ENCODE measurements at regions not wholly inside any gene's neighbourhood (a gene's known extent, or its start where the extent isn't known, plus 50 kb on each side); places are given as distances from the start of the nearest gene placed in this dataset.

DNA sequence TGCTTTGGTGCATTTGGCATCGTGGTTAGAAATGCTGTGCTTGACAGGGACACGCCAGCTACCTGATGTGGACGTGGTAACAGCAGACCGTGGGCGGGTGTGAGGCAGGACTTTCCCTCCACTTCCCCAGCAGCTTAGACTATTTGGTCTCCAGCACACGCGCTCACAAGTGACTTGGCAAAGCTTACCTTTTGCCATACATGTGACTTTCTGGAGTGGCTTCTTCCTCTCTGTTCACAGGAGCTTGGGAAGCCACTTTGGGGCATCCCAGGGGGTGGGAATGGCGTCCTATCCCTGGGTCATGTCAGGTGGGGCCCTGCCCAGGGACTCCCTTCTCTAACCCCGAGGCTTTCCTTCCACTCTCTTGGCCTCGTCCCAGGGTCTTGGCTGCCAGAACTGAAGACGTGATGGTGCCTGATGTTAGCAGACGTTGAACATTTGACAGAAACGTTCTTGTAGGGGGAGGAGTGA lies 228.7 kb upstream of the KLF6 start:
- CTCF ChIA-PET = no interaction called here
- Mint-ChIP-seq H3K4me3 (no peak overlapping the region), H3K27ac (no peak overlapping the region), H3K36me3 (no peaks in the 10 kb centered on the region), H3K27me3 (peaks cover 3% of the 10 kb centered on the region), H3K4me1 (peaks cover 20% of the 10 kb centered on the region), H3K9me3 (ENCODE audit: low read depth) (no peaks in the 10 kb centered on the region)
- ATAC-seq = no peak
- DNase-seq = peak; percentile 46

DNA sequence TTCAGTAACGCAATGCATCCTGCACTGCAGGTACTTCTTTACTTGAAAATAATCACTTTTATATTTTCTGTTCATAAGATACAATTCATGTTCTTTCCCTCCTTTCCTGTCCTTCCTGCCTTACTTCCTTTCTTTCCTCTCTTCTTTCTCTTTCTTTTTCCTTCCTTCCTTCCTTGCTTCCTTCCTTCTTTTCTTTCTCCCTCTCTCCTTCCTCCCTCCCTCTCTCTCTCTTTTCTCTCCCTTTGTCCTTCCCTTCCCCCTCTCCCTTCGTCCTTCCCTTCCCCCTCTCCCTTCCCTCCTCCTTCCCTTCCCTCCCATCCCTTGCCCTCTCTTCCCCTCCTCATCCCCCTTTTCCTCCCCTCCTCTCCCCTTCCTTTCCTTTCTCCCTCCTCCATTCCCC lies 227.8 kb upstream of the KLF6 start:
- DNase-seq = no peak
- H3K27ac Mint-ChIP-seq = no peak overlapping the region
- no peaks in the 10 kb centered on the region for H3K36me3 Mint-ChIP-seq
- no peaks in the 10 kb centered on the region for H3K9me3 Mint-ChIP-seq (ENCODE audit: low read depth)
- peaks cover 13% of the 10 kb centered on the region for H3K4me1 Mint-ChIP-seq
- no peak for ATAC-seq
- H3K27me3 Mint-ChIP-seq = peaks cover 3% of the 10 kb centered on the region
- CTCF ChIA-PET = no interaction called here
- no peak overlapping the region for H3K4me3 Mint-ChIP-seq

DNA sequence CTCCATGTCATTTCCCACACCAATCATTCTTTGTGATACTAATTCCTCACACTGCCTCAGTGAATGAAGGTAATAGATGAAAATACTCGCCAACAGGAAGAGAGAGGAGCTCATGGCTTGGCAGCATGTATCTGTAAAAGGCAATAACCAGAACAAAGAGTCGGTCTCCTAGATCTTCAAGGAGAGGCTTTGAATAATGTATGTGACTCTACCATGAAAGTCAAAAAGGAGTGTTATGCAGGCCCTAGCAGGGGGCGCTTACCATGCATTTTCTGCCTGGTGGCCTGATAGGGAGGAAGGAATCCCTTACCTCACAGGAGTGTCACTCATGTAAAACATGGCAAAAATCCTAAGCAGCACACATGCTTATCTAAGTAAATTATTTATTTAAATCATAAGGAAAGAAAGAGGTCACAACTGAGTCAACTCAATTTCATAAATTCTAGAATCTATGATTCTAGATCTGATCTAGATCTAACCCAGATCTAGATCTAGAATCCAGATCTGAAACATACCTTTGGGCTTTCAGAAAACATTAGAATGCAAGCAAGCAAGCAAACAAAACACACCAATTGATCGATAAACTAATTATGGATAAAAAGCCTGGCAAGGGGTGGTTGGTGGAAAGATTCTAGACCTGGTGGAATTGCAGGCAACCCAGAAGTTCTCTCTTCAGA lies 226.3 kb upstream of the KLF6 start:
- CTCF ChIA-PET = no interaction called here
- H3K9me3 Mint-ChIP-seq (ENCODE audit: low read depth) = no peaks in the 10 kb centered on the region
- no peak overlapping the region for H3K4me3 Mint-ChIP-seq
- H3K27me3 Mint-ChIP-seq = peaks cover 3% of the 10 kb centered on the region
- ATAC-seq = no peak
- H3K27ac Mint-ChIP-seq = no peak overlapping the region
- no peak for DNase-seq
- no peaks in the 10 kb centered on the region for H3K36me3 Mint-ChIP-seq
- H3K4me1 Mint-ChIP-seq = peaks cover 13% of the 10 kb centered on the region

DNA sequence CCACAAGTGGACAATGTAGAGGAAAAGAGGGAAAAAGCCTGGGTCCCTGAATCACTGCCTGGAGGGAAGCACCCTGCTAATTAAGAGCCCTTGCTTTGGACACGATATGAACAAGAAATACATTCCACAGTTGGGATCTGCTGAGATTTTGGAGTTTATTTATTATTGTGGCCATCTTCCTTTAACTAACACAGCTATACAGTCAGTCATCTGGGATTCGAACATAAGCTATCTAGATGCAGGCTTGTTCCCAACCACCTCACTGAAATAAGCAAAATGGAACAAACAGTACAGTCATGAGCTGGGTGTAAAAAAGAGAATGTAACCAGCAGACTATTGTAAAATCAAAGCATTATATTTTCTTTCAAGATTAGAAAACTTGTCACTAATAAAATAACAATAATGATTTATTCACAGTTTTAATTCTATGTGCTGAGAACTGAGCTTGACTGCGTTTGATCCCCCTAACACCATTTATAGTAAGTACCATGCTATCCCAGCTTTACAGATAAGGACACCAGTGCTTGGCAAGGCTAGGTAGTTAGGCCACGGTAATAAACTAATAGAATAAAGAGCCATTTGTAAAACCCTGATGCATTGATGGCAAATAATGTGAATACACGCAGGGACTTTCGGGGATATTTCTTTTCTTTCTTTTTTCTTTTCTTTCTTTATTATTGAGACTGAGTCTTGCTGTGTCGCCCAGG lies 223.8 kb upstream of the KLF6 start:
- ATAC-seq (no peak), DNase-seq (no peak)
- no peaks in the 10 kb centered on the region for H3K36me3 Mint-ChIP-seq
- H3K27ac Mint-ChIP-seq = no peak overlapping the region
- no peaks in the 10 kb centered on the region for H3K9me3 Mint-ChIP-seq (ENCODE audit: low read depth)
- CTCF ChIA-PET = no interaction called here
- peaks cover 3% of the 10 kb centered on the region for H3K27me3 Mint-ChIP-seq
- H3K4me1 Mint-ChIP-seq = peaks cover 13% of the 10 kb centered on the region
- no peak overlapping the region for H3K4me3 Mint-ChIP-seq

DNA sequence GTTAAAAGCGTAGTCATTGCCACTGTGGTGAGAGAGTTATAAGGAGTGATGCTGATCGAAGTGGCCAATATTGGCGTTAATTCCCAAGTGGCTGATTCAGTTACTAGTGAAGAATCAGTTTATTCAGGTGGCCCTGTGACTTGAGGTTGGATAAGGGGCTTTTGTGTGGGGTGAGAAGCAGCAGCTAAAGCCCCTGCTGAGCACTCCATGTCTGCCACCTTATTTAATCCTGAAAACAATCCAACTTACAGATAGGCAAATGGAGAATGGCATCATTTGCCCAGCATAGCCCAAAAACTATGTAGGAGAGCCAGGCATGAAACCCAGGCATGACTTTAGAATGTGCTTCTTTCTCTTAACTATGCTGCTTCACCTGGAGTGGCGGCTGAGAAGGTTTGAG lies 222.8 kb upstream of the KLF6 start:
- CTCF ChIA-PET = interaction anchor here (1.3 kb wide), 1 partner anchor 107 kb away, joined by 4 read pairs; no protein-coding TSS in a partner anchor
- Mint-ChIP-seq H3K27me3 (peaks cover 3% of the 10 kb centered on the region), H3K36me3 (no peaks in the 10 kb centered on the region), H3K4me1 (peaks cover 11% of the 10 kb centered on the region), H3K4me3 (no peak overlapping the region), H3K27ac (no peak overlapping the region), H3K9me3 (ENCODE audit: low read depth) (no peaks in the 10 kb centered on the region)
- ATAC-seq (no peak), DNase-seq (no peak)

DNA sequence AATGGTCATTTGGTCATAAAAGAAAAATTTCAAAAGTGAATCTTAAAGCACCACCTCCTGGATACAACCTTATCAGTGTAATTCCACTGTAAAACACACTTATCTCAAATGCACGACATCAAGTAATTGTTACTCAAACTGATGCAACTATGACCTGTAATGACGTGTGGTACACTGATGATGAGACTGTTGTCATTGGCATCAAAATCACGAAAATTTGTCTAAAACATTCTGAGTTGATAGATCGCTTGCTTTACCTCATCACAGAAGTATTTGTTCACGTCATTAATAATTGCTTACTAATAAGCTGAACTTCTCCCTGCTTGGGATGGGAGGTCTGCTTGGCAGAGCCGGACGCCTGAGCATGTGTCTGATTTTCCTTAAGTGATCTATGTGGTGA lies 221.8 kb upstream of the KLF6 start:
- ATAC-seq = no peak
- CTCF ChIA-PET = interaction anchor here (1.3 to 1.4 kb wide), 2 partner anchors 46 to 108 kb away, joined by 3 to 4 read pairs; no protein-coding TSS in a partner anchor
- no peak overlapping the region for H3K4me3 Mint-ChIP-seq

DNA sequence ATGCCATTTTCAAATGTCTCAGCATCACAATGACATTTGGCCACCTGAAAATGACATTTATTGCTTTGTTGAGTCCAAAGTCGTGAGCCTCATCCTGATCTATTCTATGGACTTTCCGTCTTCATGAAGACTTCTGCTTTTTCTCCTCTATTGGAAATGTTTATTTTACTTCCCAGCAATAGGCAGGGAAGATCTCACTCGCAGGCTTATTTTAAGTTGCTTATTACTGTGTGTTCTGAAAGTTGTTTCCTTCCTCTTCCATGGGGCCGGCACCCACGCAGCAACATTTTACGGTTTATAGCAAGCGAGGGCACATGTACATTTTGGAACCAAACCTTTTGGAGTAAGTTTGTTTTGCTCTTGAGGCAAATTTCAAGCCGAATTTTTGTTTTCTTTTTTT lies 221.0 kb upstream of the KLF6 start:
- DNase-seq = no peak
- CTCF ChIA-PET = interaction anchor here (1.4 kb wide), 1 partner anchor 45 kb away, joined by 3 read pairs; no protein-coding TSS in a partner anchor
- peaks cover 3% of the 10 kb centered on the region for H3K9me3 Mint-ChIP-seq (ENCODE audit: low read depth)

More for the DNA sequence above, 221.8 kb upstream of the KLF6 start:
- Mint-ChIP-seq H3K27ac (no peak overlapping the region), H3K36me3 (no peaks in the 10 kb centered on the region), H3K9me3 (ENCODE audit: low read depth) (no peaks in the 10 kb centered on the region), H3K4me1 (peaks cover 7% of the 10 kb centered on the region), H3K27me3 (peaks cover 3% of the 10 kb centered on the region)
- no peak for DNase-seq

DNA sequence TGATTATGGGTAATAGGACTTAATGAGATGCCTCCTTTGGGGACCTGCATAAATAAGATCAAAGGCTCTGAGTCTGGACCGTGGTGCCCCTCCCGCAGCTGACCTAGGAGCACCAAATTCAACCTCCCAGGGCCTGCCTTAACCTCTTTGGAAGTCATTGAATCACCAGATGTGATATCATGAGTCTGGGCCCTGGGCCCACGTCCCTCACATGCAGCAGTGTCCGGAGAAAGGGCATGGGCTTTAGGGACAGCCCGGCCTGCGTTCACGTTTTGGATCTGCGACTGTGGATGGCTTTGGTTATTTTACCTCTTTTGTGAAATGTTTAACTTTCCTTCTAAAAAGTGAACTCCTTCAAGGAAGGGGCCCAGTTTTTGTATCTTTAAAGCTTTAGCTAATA lies 220.0 kb upstream of the KLF6 start:
- no peak overlapping the region for H3K27ac Mint-ChIP-seq
- peaks cover 7% of the 10 kb centered on the region for H3K27me3 Mint-ChIP-seq
- ATAC-seq (no peak), DNase-seq (no peak)
- H3K4me1 Mint-ChIP-seq = peaks cover 7% of the 10 kb centered on the region
- no peak overlapping the region for H3K4me3 Mint-ChIP-seq
- CTCF ChIA-PET = no interaction called here
- H3K36me3 Mint-ChIP-seq = peaks cover 7% of the 10 kb centered on the region
- peaks cover 10% of the 10 kb centered on the region for H3K9me3 Mint-ChIP-seq (ENCODE audit: low read depth)

More for the DNA sequence above, 221.0 kb upstream of the KLF6 start:
- Mint-ChIP-seq H3K27ac (no peak overlapping the region), H3K4me3 (no peak overlapping the region), H3K36me3 (no peaks in the 10 kb centered on the region), H3K27me3 (no peaks in the 10 kb centered on the region), H3K4me1 (peaks cover 7% of the 10 kb centered on the region)
- no peak for ATAC-seq

DNA sequence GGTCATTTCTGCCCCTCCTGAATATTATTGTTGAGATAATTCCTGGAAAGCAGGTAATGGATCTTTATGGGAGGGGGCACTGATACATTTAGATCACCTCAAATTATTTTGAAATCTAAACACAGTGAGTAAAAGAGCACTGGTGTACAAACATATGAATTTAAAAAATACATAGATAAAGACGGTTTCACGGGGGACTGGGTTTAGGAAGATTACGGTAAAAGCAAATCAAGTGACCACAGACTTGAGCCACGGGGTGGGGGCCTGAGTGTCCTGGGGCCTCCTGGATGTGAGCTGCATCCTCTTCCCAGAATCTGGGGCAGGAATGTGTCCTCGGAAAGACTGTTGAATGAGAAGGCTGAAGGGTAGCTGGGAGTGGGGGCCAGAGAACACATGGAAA lies 219.1 kb upstream of the KLF6 start:
- Mint-ChIP-seq H3K9me3 (ENCODE audit: low read depth) (peaks cover 11% of the 10 kb centered on the region), H3K36me3 (peaks cover 8% of the 10 kb centered on the region), H3K27me3 (peaks cover 7% of the 10 kb centered on the region), H3K27ac (no peak overlapping the region), H3K4me1 (peaks cover 7% of the 10 kb centered on the region), H3K4me3 (no peak overlapping the region)
- ATAC-seq = no peak
- no peak for DNase-seq
- CTCF ChIA-PET = no interaction called here

DNA sequence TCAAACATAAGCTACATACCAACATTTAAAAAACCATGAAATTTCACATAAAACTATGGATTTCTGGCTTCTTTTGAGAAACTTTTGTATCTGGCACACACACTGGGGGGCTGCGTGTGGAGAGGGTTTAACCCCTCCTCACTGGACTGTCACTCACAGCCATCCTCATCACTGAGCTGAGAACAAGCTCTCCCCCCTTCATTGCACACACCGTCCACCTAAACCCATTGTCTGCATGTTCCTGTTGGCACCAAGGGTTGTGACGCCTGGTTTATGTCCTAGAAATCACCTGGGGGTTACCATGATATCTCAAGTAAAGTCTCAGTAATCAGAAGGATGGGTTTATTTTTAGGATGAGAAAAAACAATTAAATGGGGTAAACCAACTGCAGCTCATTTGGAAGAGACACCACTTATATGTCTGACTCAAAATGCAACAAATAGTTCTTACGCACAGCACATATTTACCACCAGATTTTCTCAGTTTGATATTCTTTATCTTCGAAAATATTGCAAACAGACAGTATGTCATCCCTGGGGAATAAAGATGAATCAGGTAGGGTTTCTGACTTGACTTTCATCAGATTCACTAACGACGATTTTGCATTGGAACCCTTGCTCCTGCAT lies 218.5 kb upstream of the KLF6 start:
- Mint-ChIP-seq H3K27me3 (peaks cover 7% of the 10 kb centered on the region), H3K4me1 (peaks cover 7% of the 10 kb centered on the region), H3K36me3 (peaks cover 12% of the 10 kb centered on the region), H3K9me3 (ENCODE audit: low read depth) (peaks cover 11% of the 10 kb centered on the region), H3K27ac (no peak overlapping the region), H3K4me3 (no peak overlapping the region)
- CTCF ChIA-PET = no interaction called here
- no peak for DNase-seq
- ATAC-seq = no peak

DNA sequence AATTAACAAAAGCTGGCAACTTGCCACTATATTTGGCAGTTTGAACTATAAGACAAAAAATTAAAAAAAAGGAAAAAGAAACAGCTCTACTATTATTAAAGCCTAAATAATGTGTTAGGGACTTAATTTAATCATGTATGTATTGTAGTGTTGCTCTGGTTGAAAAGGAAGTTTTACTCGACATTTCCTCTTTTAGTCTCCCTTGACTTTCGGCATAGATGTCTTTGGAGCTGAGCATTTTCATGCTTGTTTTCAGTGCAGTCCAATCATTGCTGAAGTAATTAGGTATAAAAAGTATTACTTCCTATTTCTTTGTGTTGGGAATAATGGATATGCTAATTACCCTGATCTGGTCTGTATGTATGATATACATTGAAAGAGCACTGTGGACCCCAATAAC lies 216.8 kb upstream of the KLF6 start:
- peaks cover 7% of the 10 kb centered on the region for H3K27me3 Mint-ChIP-seq
- CTCF ChIA-PET = no interaction called here
- peaks cover 7% of the 10 kb centered on the region for H3K4me1 Mint-ChIP-seq
- H3K36me3 Mint-ChIP-seq = peaks cover 14% of the 10 kb centered on the region
- ATAC-seq = no peak
- DNase-seq = no peak
- H3K27ac Mint-ChIP-seq = no peak overlapping the region
- H3K9me3 Mint-ChIP-seq (ENCODE audit: low read depth) = peaks cover 11% of the 10 kb centered on the region
- H3K4me3 Mint-ChIP-seq = no peak overlapping the region

DNA sequence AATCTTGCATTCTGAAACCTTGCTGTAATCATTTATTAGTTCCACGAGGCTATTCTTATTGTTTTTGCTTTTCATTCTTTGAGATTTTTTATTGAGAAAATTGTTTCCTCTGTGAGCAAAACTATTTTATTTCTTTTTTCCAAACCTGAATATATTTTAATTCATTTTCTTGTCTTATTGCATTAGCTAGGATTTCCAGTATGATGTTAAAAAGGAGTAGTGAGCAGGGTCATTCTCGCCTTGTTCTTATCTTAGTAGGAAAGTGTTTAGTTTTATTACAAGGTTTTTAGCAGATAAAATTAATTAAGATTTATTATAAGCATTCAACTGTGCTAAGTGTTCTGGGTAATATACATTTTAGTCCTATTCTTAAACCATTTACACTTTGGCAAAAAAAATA lies 214.6 kb upstream of the KLF6 start:
- H3K36me3 Mint-ChIP-seq = peaks cover 16% of the 10 kb centered on the region
- H3K4me3 Mint-ChIP-seq = no peak overlapping the region
- no peak for ATAC-seq
- CTCF ChIA-PET = no interaction called here
- DNase-seq = no peak
- H3K9me3 Mint-ChIP-seq (ENCODE audit: low read depth) = peaks cover 11% of the 10 kb centered on the region
- peaks cover 12% of the 10 kb centered on the region for H3K4me1 Mint-ChIP-seq
- no peak overlapping the region for H3K27ac Mint-ChIP-seq
- H3K27me3 Mint-ChIP-seq = peaks cover 7% of the 10 kb centered on the region

DNA sequence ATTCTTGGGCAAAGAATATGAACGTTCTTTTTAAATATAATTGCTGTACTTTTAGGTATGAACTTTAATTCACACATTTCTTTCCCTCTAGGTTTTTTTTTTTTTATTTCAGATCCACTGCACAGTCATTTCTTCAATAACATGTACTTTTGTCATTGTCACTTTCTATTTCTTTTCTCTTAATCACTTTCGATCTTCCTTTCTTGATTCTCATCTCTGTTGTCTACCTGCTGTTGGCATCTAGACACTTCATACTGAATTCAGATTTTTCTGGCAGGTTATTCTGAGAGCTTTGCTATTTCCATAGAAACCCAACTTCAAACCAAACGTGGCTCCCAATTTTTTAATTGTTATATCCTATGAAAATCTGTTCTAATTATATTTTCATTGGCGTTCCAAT lies 211.7 kb upstream of the KLF6 start:
- Mint-ChIP-seq H3K36me3 (peaks cover 16% of the 10 kb centered on the region), H3K9me3 (ENCODE audit: low read depth) (peaks cover 11% of the 10 kb centered on the region), H3K27ac (no peak overlapping the region), H3K27me3 (peaks cover 11% of the 10 kb centered on the region), H3K4me3 (no peak overlapping the region), H3K4me1 (peaks cover 6% of the 10 kb centered on the region)
- DNase-seq = no peak
- ATAC-seq = no peak
- CTCF ChIA-PET = no interaction called here
